SK-N-SH (cell line): ENCODE measurements at regions not wholly inside any gene's neighbourhood (a gene's known extent, or its start where the extent isn't known, plus 50 kb on each side); places are given as distances from the start of the nearest gene placed in this dataset.

Source experiments
- CTCF ChIA-PET: fragments of 300-600, 350-600 bp; formaldehyde crosslinking; extraction: SDS; loops from one replicate; lab custom pipeline; 2021; lab: Yijun Ruan, JAX
- POLR2A ChIA-PET: fragments of 350-600 bp; sonication (Branson Sonifier 250); formaldehyde crosslinking; extraction: SDS; loops from one replicate; lab custom pipeline; 2020; ENCODE audit warnings: antibody characterized with exemption, inconsistent platforms; lab: Yijun Ruan, JAX
- DNase-seq: peaks from one replicate; pipeline ENCODE4 v3.0.0; 2012
- H2AFZ ChIP-seq: fragments of 200-600 bp; sonication (generic); 2 replicates; pipeline ENCODE4 v1.8.1; 2016; ENCODE audit warnings: antibody characterized with exemption, mild to moderate bottlenecking, low read depth
- H3F3A ChIP-seq: fragments of 200-600 bp; sonication (generic); replicated peaks from 2 replicates; pipeline ENCODE3; 2016; ENCODE audit warnings: antibody characterized with exemption, mild to moderate bottlenecking; ENCODE audit not compliant: insufficient read depth
- H3K27ac ChIP-seq, 2 experiments: fragments of 200-500 bp in 1 of 2; fragments of 200-600 bp in 1 of 2; sonication (Bioruptor generic) in 1 of 2; sonication (generic), shearing (Covaris generic) in 1 of 2; 2 replicates each; pipeline versions ENCODE4 v1.5.1 to v1.6.1; 2014 to 2016; ENCODE audit warnings: low read depth in 2 of 2, inconsistent platforms in 1 of 2, low read length in 1 of 2, mild to moderate bottlenecking in 1 of 2, mixed read lengths in 1 of 2
- H3K27me3 ChIP-seq: fragments of 200-600 bp; sonication (generic), shearing (Covaris generic); 2 replicates; pipeline ENCODE4 v1.6.1; 2016; ENCODE audit warnings: mixed run types; ENCODE audit not compliant: insufficient read depth
- H3K36me3 ChIP-seq, 2 experiments: fragments of 200-500 bp in 1 of 2; fragments of 200-600 bp in 1 of 2; sonication (Bioruptor generic) in 1 of 2; sonication (generic) in 1 of 2; replicated peaks in 1 of 2; 2 replicates each; pipeline versions ENCODE3 to v1.5.1; 2014 to 2016; ENCODE audit warnings: low read length in 1 of 2, mild to moderate bottlenecking in 1 of 2; ENCODE audit not compliant: insufficient read depth in 2 of 2, control insufficient read depth in 1 of 2
- H3K4me1 ChIP-seq, 2 experiments: fragments of 200-500 bp in 1 of 2; fragments of 200-600 bp in 1 of 2; sonication (Bioruptor generic) in 1 of 2; sonication (generic), shearing (Covaris generic) in 1 of 2; 2 replicates each; pipeline versions ENCODE4 v1.5.1 to v1.6.1; 2014 to 2016; ENCODE audit warnings: low read depth in 1 of 2, low read length in 1 of 2, mixed run types in 1 of 2; ENCODE audit not compliant: insufficient read depth in 2 of 2, control insufficient read depth in 1 of 2
- H3K4me2 ChIP-seq: fragments of 200-600 bp; sonication (generic), shearing (Covaris generic); 2 replicates; pipeline ENCODE4 v1.6.1; 2017; ENCODE audit warnings: mixed run types
- H3K4me3 ChIP-seq, 2 experiments: fragments of 200-500 bp in 1 of 2; fragments of 200-600 bp in 1 of 2; sonication (Bioruptor generic) in 1 of 2; sonication (generic), shearing (Covaris generic) in 1 of 2; 2 replicates each; pipeline versions ENCODE4 v1.5.1 to v1.8.1; 2014 to 2016; ENCODE audit warnings: low read depth in 2 of 2, inconsistent platforms in 1 of 2, low read length in 1 of 2, mild to moderate bottlenecking in 1 of 2, mixed read lengths in 1 of 2, moderate library complexity in 1 of 2
- H3K79me2 ChIP-seq: fragments of 200-600 bp; sonication (generic); 2 replicates; pipeline ENCODE4 v1.8.1; 2017; ENCODE audit warnings: mild to moderate bottlenecking; ENCODE audit not compliant: insufficient read depth
- H3K9ac ChIP-seq: fragments of 200-600 bp; sonication (generic); 2 replicates; pipeline ENCODE4 v1.6.1; 2017; ENCODE audit warnings: mixed run types
- H3K9me2 ChIP-seq: fragments of 200-600 bp; sonication (generic); 2 replicates; pipeline ENCODE4 v1.6.1; 2017; ENCODE audit warnings: mixed run types
- H3K9me3 ChIP-seq: fragments of 200-600 bp; sonication (generic); 2 replicates; pipeline ENCODE4 v1.6.1; 2017; ENCODE audit warnings: mixed run types, mild to moderate bottlenecking, moderate library complexity
- H4K20me1 ChIP-seq: fragments of 200-600 bp; sonication (generic); 2 replicates; pipeline ENCODE4 v1.6.1; 2017; ENCODE audit warnings: mild to moderate bottlenecking, mixed run types; ENCODE audit not compliant: insufficient read depth
- CHD2 ChIP-seq: fragments of 150-350 bp; IDR thresholded peaks from 2 replicates; pipeline ENCODE4 v1.6.1; 2018; ENCODE audit warnings: low read length; ENCODE audit not compliant: partially characterized antibody
- EZH2phosphoT487 ChIP-seq: fragments of 200-600 bp; sonication (generic); IDR thresholded peaks from 2 replicates; pipeline ENCODE4 v1.6.1; 2017; ENCODE audit warnings: low read depth, mixed run types, mild to moderate bottlenecking, antibody characterized with exemption, moderate library complexity, borderline replicate concordance
- FOXJ3 ChIP-seq: sonication (generic); formaldehyde crosslinking; IDR thresholded peaks from 2 replicates; pipeline ENCODE4 v1.5.1; 2020; ENCODE audit warnings: mild to moderate bottlenecking, missing genetic modification reagents
- GABPA ChIP-seq: IDR thresholded peaks from 2 replicates; pipeline ENCODE4 v1.4.0; 2012; ENCODE audit warnings: low read depth, mild to moderate bottlenecking
- IRF3 ChIP-seq: fragments of 150-350 bp; IDR thresholded peaks from 2 replicates; pipeline ENCODE4 v1.6.1; 2016; ENCODE audit warnings: mild to moderate bottlenecking, low read depth, low read length
- JUND ChIP-seq: IDR thresholded peaks from 2 replicates; pipeline ENCODE4 v1.4.0; 2012
- MAX ChIP-seq: IDR thresholded peaks from 2 replicates; pipeline ENCODE4 v1.4.0; 2012; ENCODE audit warnings: low read depth
- MEF2A ChIP-seq: IDR thresholded peaks from 2 replicates; pipeline ENCODE4 v1.4.0; 2012; ENCODE audit warnings: low read depth, borderline replicate concordance
- MXI1 ChIP-seq: IDR thresholded peaks from 2 replicates; pipeline ENCODE4 v1.6.1; 2012; ENCODE audit warnings: mild to moderate bottlenecking, low read depth, low read length, improper control_type of control experiment
- NRF1 ChIP-seq: IDR thresholded peaks from 2 replicates; pipeline ENCODE4 v1.6.1; 2012; ENCODE audit warnings: low read depth, mild to moderate bottlenecking, low read length
- RAD21 ChIP-seq: IDR thresholded peaks from 2 replicates; pipeline ENCODE4 v1.6.1; 2012; ENCODE audit warnings: mild to moderate bottlenecking, low read length
- REST ChIP-seq: IDR thresholded peaks from 2 replicates; pipeline ENCODE4 v1.6.1; 2012; ENCODE audit warnings: mild to moderate bottlenecking, low read depth, low read length, moderate library complexity
- RFX5 ChIP-seq: IDR thresholded peaks from 2 replicates; pipeline ENCODE4 v1.6.1; 2012; ENCODE audit warnings: mild to moderate bottlenecking, improper control_type of control experiment, low read length
- TCF12 ChIP-seq: IDR thresholded peaks from 2 replicates; pipeline ENCODE4 v1.4.0; 2012
- TEAD4 ChIP-seq: IDR thresholded peaks from 2 replicates; pipeline ENCODE4 v1.4.0; 2012; ENCODE audit warnings: mild to moderate bottlenecking, borderline replicate concordance; ENCODE audit not compliant: insufficient read depth
- USF1 ChIP-seq: IDR thresholded peaks from 2 replicates; pipeline ENCODE4 v1.4.0; 2012; ENCODE audit warnings: low read depth, borderline replicate concordance
- WGBS: methylation state at CpG from one replicate; pipeline ENCODE4 v1.1.6; 2017; ENCODE audit warnings: low lambda C conversion rate; 5-methylcytosine and 5-hydroxymethylcytosine counted together
- TF ChIP-seq, protein P1 (sequence below): IDR thresholded peaks from 2 replicates; pipeline ENCODE4 v1.4.0; 2012; ENCODE audit warnings: low read depth, borderline replicate concordance
- TF ChIP-seq, protein P2 (sequence below): IDR thresholded peaks from 2 replicates; pipeline ENCODE4; 2012
- TF ChIP-seq, protein P3 (sequence below): fragments of 200-600 bp; sonication (generic); IDR thresholded peaks from 2 replicates; pipeline ENCODE4 v1.6.1; 2017; ENCODE audit warnings: antibody characterized with exemption, mild to moderate bottlenecking, moderate library complexity

DNA sequence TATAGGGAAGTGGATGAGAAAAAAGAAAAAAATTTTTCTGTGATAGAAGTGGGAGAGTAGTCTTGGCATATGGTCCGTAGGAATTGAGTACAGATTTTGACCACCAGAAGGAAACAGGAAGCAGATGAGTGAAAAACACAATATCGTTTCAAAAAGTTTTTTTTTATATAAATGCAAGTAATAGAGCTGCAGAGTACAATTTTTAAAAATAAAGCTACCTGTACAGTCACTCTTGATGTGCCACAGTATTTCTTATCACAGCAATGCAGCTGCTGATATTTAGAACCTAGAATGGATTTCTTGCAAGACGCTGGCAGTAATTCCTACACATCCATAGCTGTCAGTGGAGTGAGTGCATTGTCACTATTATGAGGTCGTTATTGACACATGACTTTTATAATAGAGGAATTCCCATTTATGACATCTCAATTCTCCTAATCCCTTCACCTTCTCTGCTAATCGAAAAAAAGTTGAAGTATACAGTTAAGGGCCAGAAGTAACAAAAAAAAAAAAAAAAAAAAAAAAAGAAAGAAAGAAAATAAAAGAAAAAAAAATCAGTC is 477.7 kb downstream of the TAF11L14 start:
- Histone ChIP-seq H3K4me3 (no peak overlapping the region), H4K20me1 (no peaks in the 10 kb centered on the region), H3K4me1 (no peaks in the 10 kb centered on the region), H3K27me3 (no peaks in the 10 kb centered on the region), H3K27ac (no peak overlapping the region), H3K9ac (no peak overlapping the region), H2AFZ (no peak overlapping the region), H3K9me2 (no peaks in the 10 kb centered on the region), H3K4me2 (no peak overlapping the region), H3F3A (no peaks in the 10 kb centered on the region), H3K36me3 (no peaks in the 10 kb centered on the region), H3K79me2 (no peaks in the 10 kb centered on the region), H3K9me3 (no peaks in the 10 kb centered on the region)
- TF ChIP-seq USF1 (no peak), MXI1 (no peak), JUND (no peak), GABPA (no peak), RAD21 (no peak), RFX5 (no peak), MEF2A (no peak), TEAD4 (no peak), EZH2phosphoT487 (no peak), MAX (no peak), IRF3 (no peak), FOXJ3 (CRISPR knock-in tag) (no peak), TCF12 (no peak), NRF1 (no peak), REST (no peak), CHD2 (no peak)
- TF ChIP-seq, protein P1, sequence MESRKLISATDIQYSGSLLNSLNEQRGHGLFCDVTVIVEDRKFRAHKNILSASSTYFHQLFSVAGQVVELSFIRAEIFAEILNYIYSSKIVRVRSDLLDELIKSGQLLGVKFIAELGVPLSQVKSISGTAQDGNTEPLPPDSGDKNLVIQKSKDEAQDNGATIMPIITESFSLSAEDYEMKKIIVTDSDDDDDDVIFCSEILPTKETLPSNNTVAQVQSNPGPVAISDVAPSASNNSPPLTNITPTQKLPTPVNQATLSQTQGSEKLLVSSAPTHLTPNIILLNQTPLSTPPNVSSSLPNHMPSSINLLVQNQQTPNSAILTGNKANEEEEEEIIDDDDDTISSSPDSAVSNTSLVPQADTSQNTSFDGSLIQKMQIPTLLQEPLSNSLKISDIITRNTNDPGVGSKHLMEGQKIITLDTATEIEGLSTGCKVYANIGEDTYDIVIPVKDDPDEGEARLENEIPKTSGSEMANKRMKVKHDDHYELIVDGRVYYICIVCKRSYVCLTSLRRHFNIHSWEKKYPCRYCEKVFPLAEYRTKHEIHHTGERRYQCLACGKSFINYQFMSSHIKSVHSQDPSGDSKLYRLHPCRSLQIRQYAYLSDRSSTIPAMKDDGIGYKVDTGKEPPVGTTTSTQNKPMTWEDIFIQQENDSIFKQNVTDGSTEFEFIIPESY: no peak
- TF ChIP-seq, protein P2, sequence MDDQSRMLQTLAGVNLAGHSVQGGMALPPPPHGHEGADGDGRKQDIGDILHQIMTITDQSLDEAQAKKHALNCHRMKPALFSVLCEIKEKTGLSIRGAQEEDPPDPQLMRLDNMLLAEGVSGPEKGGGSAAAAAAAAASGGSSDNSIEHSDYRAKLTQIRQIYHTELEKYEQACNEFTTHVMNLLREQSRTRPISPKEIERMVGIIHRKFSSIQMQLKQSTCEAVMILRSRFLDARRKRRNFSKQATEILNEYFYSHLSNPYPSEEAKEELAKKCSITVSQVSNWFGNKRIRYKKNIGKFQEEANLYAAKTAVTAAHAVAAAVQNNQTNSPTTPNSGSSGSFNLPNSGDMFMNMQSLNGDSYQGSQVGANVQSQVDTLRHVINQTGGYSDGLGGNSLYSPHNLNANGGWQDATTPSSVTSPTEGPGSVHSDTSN: no peak
- TF ChIP-seq, protein P3, sequence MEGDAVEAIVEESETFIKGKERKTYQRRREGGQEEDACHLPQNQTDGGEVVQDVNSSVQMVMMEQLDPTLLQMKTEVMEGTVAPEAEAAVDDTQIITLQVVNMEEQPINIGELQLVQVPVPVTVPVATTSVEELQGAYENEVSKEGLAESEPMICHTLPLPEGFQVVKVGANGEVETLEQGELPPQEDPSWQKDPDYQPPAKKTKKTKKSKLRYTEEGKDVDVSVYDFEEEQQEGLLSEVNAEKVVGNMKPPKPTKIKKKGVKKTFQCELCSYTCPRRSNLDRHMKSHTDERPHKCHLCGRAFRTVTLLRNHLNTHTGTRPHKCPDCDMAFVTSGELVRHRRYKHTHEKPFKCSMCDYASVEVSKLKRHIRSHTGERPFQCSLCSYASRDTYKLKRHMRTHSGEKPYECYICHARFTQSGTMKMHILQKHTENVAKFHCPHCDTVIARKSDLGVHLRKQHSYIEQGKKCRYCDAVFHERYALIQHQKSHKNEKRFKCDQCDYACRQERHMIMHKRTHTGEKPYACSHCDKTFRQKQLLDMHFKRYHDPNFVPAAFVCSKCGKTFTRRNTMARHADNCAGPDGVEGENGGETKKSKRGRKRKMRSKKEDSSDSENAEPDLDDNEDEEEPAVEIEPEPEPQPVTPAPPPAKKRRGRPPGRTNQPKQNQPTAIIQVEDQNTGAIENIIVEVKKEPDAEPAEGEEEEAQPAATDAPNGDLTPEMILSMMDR: no peak
- DNase-seq: no peak
- 11% methylated on average over 5 of the region's 5 CpGs for WGBS
- ChIA-PET CTCF (interaction anchor here (1.1 kb wide), 1 partner anchor 896 kb away, joined by 3 read pairs; no protein-coding TSS in a partner anchor), POLR2A (no interaction called here)
